COLO668 (cell line): ENCODE measurements at regions not wholly inside any gene's neighbourhood (a gene's known extent, or its start where the extent isn't known, plus 50 kb on each side); places are given as distances from the start of the nearest gene placed in this dataset.
A peak's percentile ranks its signal among the peaks of the same experiment; 100 is the strongest.
"Not testable (repeated sequence)": the region's sequence is repeated elsewhere in the genome, so short reads cannot be mapped to it uniquely, and the experiment has no call there.

Experiments
- DNase-seq: peaks from one replicate; lab custom pipeline; 2025; ENCODE audit not compliant: unreplicated experiment; lab: John Stamatoyannopoulos, UW

GRCh38 chr2:88396209-88396608, 56.3 kb downstream of the FOXI3 start:
- no peak for DNase-seq

- DNase-seq, result no peak
Observed at GRCh38 chr2:88377641-88377991, 74.9 kb downstream of the FOXI3 start.

DNA sequence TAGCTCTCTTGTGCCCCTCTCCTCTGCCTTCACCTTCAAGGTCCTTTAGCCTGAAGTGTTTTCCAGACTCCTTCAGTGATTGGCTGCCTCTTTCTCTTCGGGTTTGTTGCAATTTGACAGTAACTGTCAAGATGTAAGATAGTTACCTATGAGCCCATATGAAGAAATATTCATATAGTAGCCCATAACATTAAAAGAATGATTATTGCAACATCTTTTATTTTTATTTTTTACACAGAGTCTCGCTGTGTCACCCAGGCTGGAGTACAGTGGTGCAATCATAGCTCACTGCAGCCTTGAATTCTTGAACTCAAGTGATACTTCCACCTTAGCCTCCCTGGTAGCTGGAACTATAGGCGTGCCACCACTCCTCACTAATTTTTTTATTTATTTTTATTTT, 80.5 kb downstream of the FOXI3 start:
- DNase-seq, result no peak

DNA sequence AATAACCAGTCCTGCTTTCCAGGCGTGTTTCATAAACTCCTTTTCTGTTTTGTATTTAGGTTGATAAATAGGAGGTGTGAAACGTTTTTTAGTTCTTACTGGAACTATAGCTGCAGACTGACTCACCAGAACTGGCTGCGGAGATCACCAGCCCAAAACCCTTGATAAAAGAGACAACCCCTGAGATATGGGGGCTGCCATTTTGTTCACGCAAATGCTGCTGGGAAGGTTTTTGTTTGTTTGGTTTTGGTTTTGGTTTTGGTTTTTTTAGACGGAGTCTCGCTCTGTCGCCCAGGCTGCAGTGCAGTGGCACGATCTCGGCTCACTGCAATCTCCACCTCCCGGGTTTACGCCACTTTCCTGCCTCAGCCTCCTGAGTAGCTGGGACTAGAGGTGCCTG, 87.1 kb downstream of the FOXI3 start:
- DNase-seq, result not testable (repeated sequence)

- no peak for DNase-seq
Observed at GRCh38 chr2:88355486-88355885, 97.0 kb downstream of the FOXI3 start.

GRCh38 chr2:88351249-88351601, 101.3 kb downstream of the FOXI3 start:
- DNase-seq, result no peak

DNA sequence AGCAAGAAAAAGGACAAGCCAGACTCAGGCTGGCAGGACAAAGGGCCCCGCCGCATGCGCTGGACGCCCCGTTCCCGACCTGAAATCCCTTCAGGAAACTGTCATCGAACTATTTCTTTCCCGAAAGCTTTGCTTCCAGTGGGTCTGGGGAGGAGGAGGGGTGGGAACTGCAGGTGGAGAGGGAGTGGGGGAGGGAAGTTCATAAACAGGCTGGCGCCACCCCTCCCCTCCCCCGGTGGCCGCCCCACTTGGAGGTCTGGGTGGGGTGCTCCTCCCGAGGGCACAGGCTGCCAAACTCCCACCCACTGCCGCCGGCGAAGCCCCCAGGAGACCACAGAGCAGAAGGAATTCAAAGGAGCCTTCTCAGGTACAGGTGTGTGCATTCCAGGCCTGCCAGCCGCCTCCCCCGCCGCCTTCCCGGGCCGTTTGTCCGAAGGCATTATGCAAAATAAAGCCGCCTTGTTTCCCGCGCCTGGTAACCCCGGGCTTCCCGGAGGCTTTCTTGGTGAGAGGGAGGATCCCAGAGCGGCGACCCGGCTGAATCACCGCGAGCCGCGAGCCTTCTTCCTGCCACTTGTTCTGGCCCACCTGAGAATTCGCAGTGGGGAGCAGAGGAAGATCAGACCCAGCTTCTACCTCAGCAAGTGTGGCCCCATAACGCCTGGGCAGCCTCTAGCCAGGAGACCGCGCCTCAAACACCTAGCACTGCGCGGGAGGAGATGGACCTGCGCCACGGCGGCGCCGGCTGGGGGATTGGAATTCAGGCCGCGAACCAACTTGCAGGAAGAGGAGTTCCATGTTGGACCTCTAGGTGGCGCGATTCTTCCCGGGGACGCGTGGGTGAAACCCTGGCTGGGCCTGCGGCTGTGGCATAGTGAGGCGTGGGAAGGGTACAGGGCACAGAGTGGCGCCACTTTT, 101.9 kb downstream of the FOXI3 start:
- peak; percentile 64 for DNase-seq

DNA sequence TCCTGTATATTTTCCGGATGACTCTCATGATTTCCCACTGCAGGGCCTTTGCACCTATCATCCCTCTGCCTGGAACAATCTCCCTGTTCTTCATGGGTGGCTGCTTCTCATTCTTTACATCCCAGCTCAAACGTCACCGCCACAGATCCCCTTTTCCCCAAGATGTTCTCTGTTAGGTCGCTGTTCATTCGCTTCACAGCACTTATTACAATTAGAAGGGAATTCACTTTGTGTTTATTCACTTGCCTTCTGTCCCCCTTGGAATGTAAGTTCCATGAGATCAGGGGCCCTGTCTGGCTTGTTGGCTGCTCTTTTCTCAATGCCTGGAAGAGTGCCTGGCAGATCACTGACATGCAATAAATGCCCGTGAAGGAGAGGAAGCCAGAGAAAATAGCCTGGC, 106.7 kb downstream of the FOXI3 start:
- DNase-seq, result no peak

DNA sequence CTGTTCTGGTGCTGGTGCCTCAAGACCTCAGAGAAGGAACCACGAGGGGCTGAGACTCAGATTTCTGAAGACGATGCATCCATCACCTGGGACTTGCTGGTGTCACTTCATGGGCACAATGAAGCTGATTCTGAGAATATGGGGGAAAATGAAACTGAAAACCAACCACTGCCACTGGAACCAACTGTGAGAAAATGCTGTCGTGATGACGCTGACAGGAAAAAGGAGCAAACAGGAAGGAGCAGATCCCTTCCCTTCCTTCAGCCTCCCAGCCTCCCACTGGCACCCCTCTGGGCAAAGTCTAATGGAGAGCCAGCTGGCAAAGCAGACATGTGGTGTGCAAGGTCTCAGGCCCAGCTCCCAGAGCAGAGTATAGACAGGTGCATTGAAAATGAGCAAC, 109.7 kb downstream of the FOXI3 start:
- DNase-seq, result peak; percentile 3

- DNase-seq, result no peak
Observed at GRCh38 chr2:88334418-88334817, 118.1 kb downstream of the FOXI3 start.

DNA sequence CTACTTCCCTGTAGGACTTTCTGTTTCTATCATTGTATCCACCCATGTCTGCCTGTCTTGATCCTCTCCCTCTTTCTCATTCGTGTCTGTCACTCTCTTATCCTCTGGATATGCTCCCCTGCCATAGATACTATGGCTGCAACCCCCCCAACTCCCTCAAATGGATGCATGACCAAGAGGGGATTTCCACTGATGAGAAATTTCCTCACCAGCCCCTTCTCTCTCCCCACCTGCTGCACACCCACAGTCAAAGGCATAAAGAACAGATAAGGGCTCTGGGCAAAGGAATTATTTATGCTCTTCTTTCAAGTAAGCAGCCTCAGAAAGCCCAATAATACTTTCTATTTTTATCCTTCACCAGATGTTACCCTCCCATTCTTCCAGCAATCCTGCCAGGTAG, 121.3 kb downstream of the FOXI3 start:
- no peak for DNase-seq

DNA sequence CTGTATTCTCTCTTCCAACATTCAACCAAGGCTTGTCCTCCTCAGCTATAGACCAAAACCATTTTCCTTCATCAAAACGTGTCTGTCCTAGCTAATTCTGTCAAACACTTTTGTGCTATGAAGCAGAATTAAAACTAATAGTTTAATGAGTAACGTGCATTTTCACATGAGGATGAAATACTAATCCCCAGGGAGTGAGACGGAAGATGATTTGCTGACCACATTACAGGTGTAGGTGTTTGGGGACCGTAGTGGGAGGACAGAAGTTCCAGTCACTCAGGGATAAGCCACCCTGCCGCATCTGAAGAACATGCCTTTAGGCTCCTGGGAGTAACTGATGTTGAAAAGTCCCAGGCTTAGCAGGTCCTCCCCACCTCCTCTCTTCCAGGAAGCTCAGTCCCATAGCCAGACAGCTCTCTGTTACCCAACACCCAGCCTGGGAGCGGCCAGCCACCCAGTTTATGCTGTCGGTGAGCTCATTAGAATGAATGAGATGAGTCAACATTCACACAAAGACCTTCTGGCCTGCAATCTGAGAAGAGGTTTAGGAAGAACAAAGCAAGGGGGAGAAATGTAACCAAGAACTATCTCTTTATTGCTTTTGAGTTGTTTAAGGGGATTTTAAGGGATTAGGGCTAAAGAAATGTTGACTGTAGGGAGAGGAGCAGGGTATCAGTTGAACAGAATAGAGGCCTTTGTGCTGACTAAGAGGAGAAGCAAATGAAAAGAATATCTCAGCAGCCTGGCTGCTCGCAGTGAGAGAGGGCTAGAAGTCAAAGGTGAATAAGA, 122.5 kb downstream of the FOXI3 start:
- peak; percentile 64 for DNase-seq

GRCh38 chr2:88321449-88322248, 130.8 kb downstream of the FOXI3 start:
- DNase-seq, result no peak

DNA sequence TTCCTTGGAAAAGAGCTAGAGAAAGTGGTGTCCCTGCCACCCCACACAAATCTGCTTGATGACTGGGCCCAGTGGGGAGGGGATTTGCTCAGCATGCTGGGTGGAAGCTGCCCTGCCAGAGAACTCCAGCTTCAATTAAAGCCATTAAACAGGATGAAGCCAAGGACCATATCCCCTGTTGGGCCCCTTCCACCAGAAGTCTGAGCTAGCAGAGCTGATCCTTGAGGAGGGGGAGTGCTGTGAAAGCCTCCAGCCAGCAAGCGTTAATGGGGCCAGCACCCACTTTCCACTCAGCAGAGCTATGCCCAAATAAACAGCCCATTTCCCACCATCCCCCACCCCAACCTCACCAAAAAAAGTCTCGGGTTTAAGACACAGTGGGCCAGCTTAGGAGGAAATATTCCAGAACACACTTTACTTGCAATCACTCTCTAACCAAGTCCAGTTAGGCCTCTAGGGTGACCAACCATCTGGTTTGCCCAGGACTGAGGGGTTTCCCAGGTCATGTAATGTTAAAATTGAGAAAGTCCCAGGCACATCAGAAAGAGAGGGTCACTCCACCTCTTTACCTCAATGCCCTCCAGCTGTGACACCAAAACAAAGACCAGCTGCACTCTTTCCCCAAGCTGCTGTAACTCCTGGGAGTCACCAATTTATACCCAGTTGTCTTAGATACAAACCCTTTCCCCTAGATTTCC, 132.3 kb downstream of the FOXI3 start:
- no peak for DNase-seq

- DNase-seq, result no peak
Observed at GRCh38 chr2:88318956-88319330, 133.6 kb downstream of the FOXI3 start.

GRCh38 chr2:88318071-88318955, 134.2 kb downstream of the FOXI3 start:
- DNase-seq, result no peak

- DNase-seq, result no peak
Observed at GRCh38 chr2:88310787-88311186, 140.6 kb downstream of the THNSL2 start.

DNA sequence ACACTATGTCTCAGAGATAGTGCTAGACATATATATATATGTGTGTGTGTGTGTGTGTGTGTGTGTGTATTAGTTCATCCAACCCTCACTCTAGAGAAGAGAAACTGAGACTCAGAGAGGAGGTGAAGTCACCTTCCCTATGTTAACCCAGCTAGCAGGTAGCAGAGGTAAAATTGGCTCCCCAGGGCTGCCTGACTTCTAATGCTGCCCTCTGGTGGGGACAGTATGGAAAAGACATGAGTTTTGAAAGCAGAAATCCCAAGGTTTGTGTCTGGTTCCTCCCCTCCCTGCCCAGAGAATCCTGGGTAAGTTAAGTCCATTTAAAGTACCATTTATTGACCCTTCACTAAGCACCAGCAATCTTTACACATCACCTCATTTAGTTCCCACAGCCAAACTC, 137.7 kb downstream of the THNSL2 start:
- DNase-seq, result peak; percentile 2

DNA sequence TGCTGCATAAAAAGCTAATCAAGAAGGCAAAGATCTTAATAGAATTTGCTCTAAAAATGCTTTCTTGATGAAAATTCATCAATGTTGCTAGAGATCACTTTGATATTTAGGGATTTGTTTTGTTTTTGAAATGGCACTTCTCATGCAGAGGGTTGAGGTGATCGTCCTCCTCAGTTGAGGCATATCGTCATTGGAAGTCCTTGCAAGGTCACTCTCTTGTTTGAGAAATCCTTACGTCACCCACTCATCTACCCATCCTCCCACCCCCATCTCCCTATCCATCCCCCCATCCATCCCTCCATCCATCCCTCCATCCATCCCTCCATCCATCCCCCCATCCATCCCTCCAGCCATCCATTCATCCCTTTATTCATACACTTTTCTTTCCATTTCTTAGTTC, 133.7 kb downstream of the THNSL2 start:
- DNase-seq, result no peak

DNA sequence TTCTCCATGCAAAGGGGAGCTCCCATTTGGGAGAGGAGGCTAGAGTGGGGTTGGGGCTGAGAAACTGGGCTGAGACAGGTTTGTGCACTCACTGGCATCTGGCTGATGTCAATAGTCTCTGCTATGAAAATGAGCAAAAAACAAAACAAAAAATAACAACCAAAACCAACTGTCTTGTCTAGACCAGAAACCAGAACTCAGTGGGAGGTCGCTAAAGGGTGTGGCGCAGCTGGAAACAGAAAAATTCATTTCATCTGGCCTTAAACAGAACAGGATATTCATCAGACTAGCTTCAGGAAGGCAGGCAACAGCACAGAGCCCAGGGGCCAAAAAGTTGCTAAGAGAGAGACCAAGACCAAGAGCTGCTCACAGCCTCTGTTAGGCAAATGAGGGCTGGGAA, 126.1 kb downstream of the THNSL2 start:
- DNase-seq, result no peak
